ENCODE measurements at regions not wholly inside any gene's neighbourhood (a gene's known extent, or its start where the extent isn't known, plus 50 kb on each side); places are given as distances from the start of the nearest gene placed in this dataset.

DNA sequence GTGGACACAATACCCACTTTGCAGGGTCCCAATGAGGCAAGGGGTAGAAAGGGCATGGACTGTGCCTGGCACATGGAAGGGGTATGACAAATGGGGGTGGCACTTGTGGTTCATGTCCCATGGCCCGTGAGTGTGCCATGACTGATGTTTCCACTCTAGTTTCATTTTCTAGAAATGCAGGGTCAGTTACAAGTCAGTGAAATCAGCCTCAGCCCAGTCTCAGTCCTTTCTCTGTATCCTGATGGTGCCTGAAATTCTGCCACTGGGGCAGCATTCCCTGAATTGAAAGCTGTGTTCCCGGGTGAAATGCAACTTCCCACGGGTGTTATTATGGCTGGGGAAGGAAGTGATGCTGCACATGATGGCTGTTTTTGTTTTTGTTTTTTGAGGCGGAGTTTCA, 110.8 kb upstream of the ZBTB40 start:
- POLR2A ChIA-PET = no interaction called here

DNA sequence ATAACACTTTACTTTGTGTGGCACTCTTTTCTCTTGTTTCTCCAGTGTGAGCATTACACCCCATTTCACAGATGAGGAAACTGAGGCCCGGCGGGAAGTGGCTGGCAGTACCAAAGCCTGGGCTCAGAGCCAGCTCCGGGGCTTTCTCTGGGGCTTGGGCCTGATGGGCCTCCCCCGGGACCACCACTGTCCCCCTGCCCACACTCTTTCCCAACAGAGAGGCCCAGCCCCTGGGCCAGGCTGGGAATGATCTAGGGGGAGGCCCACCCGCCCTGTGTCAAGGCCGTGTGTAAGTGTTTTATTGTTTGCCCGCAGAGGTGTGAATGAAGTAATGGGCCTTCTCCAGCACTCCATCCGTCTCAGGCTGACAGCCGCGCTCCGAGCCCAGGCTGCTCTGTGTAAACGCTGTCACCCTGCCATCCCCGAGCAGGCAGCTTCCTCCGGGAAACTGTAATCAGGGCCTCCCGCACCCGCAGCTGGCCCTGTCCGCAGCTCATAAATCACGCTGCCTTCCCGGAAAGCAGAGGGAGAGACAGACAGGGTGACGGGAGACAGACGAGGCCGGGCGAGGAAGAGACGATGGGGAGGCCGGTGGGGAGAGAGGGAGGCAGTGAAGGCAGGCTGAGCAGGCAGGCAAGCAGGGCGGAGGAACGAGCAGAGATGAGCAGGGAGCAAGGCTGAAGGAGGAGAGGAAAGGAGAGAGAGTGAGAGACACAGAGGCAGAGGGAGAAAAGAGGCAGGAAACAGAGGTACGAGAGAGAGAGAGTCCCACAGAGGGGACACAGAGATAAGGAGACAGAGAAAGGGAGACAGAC, 109.7 kb upstream of the ZBTB40 start:
- ChIA-PET POLR2A (no interaction called here), CTCF (no interaction called here)
- TF ChIP-seq, protein P1, sequence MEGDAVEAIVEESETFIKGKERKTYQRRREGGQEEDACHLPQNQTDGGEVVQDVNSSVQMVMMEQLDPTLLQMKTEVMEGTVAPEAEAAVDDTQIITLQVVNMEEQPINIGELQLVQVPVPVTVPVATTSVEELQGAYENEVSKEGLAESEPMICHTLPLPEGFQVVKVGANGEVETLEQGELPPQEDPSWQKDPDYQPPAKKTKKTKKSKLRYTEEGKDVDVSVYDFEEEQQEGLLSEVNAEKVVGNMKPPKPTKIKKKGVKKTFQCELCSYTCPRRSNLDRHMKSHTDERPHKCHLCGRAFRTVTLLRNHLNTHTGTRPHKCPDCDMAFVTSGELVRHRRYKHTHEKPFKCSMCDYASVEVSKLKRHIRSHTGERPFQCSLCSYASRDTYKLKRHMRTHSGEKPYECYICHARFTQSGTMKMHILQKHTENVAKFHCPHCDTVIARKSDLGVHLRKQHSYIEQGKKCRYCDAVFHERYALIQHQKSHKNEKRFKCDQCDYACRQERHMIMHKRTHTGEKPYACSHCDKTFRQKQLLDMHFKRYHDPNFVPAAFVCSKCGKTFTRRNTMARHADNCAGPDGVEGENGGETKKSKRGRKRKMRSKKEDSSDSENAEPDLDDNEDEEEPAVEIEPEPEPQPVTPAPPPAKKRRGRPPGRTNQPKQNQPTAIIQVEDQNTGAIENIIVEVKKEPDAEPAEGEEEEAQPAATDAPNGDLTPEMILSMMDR (IDR thresholded peaks at IDR 0.05; ENCODE audit: insufficient read depth, low read depth, low read length) = no peak
- Histone ChIP-seq H3K36me3 (ENCODE audit: control insufficient read depth, insufficient read depth, low read length) (no peaks in the 10 kb centered on the region), H3K27me3 (ENCODE audit: control insufficient read depth, insufficient read depth, low read length) (peaks cover 11% of the 10 kb centered on the region), H3K4me3 (ENCODE audit: low read depth, low read length) (no peak overlapping the region)
- DNase-seq (ENCODE audit: low read depth) = peak; percentile 6

More for the DNA sequence above, 110.8 kb upstream of the ZBTB40 start:
- CTCF ChIA-PET = no interaction called here
- Histone ChIP-seq H3K36me3 (ENCODE audit: control insufficient read depth, insufficient read depth, low read length) (no peaks in the 10 kb centered on the region), H3K4me3 (ENCODE audit: low read depth, low read length) (no peak overlapping the region), H3K27me3 (ENCODE audit: control insufficient read depth, insufficient read depth, low read length) (peaks cover 11% of the 10 kb centered on the region)
- no peak for DNase-seq (ENCODE audit: low read depth)
- TF ChIP-seq, protein P1 (IDR thresholded peaks at IDR 0.05; ENCODE audit: insufficient read depth, low read depth, low read length) = no peak

DNA sequence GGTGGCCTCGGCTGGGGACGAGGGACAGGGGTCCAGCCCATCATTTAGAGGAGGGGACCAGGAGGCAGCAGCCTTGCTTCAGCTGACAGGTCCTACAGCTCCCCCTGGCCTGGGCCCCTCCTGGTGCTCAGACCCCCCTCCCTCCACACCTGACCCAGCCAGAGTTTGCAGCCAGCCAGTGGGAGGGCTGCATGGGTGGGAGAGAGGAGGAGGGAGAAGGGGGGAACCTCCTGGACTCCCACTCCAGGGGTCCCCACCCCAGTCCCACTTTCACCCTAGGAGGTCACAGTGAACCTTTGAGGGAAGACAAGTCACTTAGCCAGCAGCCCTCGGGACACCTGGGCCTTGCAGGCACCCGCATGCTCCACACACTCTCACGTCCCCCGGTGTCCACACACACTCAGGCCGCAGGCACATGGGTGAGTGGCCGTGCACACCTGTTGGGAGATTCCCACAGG, 108.9 kb upstream of the ZBTB40 start:
- H3K4me3 ChIP-seq (ENCODE audit: low read depth, low read length) = no peak overlapping the region
- TF ChIP-seq, protein P1 (IDR thresholded peaks at IDR 0.05; ENCODE audit: insufficient read depth, low read depth, low read length) = no peak
- DNase-seq (ENCODE audit: low read depth) = no peak
- ChIA-PET CTCF (no interaction called here), POLR2A (no interaction called here)
- no peaks in the 10 kb centered on the region for H3K36me3 ChIP-seq (ENCODE audit: control insufficient read depth, insufficient read depth, low read length)
- H3K27me3 ChIP-seq (ENCODE audit: control insufficient read depth, insufficient read depth, low read length) = peaks cover 11% of the 10 kb centered on the region

DNA sequence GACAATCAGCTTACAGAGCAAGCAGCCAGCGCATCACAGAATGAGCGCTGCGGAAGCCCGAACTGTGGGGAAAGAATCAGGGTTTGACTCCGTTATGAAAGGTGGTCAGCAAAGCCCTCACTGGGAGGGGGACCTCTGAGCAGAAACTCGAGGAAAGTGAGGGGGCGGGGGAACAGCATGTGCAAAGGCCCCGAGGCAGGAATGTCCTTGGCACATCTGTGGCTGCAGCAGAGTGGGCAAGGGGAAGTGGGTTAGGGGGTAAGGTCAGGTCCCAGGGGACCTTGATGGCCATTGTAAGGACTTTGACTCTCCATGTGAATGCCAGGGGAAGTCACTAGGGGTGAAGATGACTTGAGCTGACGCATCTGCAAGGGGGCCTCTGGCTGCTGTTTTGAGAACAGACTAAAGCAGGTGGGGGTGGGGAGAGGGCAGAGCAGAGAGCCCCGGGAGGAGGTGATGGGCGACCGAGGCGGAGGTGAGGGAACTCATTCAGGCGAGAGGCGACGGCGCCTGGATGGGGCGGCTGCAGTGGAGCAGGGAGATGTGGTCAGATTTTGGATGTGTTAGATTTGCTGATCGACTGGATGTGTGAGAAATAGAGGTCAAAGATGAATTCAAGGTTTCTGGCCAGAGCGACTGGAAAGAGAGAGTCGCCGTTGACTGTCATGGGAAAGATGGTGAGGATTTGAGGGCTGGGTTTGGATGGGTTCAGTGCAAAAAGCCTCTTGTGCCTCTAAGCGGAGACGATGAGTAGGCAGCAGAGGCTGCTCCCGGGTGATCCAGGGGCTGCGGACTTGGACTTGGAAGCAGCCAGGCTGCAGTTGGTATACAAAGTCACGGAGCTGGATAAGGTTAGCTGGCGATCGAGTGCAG, 108.0 kb upstream of the ZBTB40 start:
- ChIA-PET POLR2A (no interaction called here), CTCF (no interaction called here)
- Histone ChIP-seq H3K36me3 (ENCODE audit: control insufficient read depth, insufficient read depth, low read length) (no peaks in the 10 kb centered on the region), H3K4me3 (ENCODE audit: low read depth, low read length) (no peak overlapping the region), H3K27me3 (ENCODE audit: control insufficient read depth, insufficient read depth, low read length) (peaks cover 14% of the 10 kb centered on the region)
- no peak for DNase-seq (ENCODE audit: low read depth)
- TF ChIP-seq, protein P1 (IDR thresholded peaks at IDR 0.05; ENCODE audit: insufficient read depth, low read depth, low read length) = no peak

DNA sequence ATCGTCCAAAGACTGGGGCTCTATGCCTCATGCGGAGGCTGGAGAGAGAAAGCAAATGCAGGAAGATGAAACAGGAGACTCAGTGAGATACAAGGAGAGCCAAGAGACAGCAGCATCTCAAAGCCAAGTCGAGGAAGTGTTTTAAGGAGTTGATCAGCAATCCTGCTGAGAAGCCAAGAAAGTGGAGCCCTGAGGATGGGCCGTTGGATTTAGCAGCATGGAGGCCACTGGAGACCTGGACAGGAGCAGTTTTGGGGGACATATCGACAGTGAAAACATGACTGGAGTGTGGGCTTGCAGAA, 107.4 kb upstream of the ZBTB40 start:
- CTCF ChIA-PET = no interaction called here
- no peaks in the 10 kb centered on the region for H3K36me3 ChIP-seq (ENCODE audit: control insufficient read depth, insufficient read depth, low read length)
- POLR2A ChIA-PET = no interaction called here
- H3K4me3 ChIP-seq (ENCODE audit: low read depth, low read length) = no peak overlapping the region
- DNase-seq (ENCODE audit: low read depth) = no peak
- TF ChIP-seq, protein P1 (IDR thresholded peaks at IDR 0.05; ENCODE audit: insufficient read depth, low read depth, low read length) = no peak
- H3K27me3 ChIP-seq (ENCODE audit: control insufficient read depth, insufficient read depth, low read length) = peaks cover 16% of the 10 kb centered on the region

Measured in BJ (cell line).